Mucosa of rectum (tissue), 2 donors: ENCODE measurements at regions not wholly inside any gene's neighbourhood (a gene's known extent, or its start where the extent isn't known, plus 50 kb on each side); places are given as distances from the start of the nearest gene placed in this dataset.

Source experiments
- H3K27ac ChIP-seq, 2 donors: one replicate each; pipeline ENCODE4 v1.7.0; 2013; ENCODE audit warnings: inconsistent platforms in 2 of 2, low read depth in 2 of 2, low read length in 2 of 2
- H3K27me3 ChIP-seq, 2 donors: one replicate each; pipeline ENCODE4 v1.7.0; 2013; ENCODE audit warnings: low read length in 2 of 2; ENCODE audit not compliant: control insufficient read depth in 2 of 2, insufficient read depth in 2 of 2
- H3K36me3 ChIP-seq, 2 donors: one replicate each; pipeline ENCODE4 v1.7.0; 2013; ENCODE audit warnings: low read length in 2 of 2; ENCODE audit not compliant: control insufficient read depth in 2 of 2, insufficient read depth in 2 of 2
- H3K4me1 ChIP-seq, 2 donors: one replicate each; pipeline ENCODE4 v1.7.0; 2013; ENCODE audit warnings: low read length in 2 of 2, mild to moderate bottlenecking in 1 of 2; ENCODE audit not compliant: control insufficient read depth in 2 of 2, insufficient read depth in 2 of 2
- H3K4me3 ChIP-seq, 2 donors: one replicate each; pipeline ENCODE4 v1.7.0; 2013; ENCODE audit warnings: low read length in 2 of 2
- H3K9ac ChIP-seq, 2 donors: one replicate each; pipeline ENCODE4 v1.7.0; 2013; ENCODE audit warnings: low read length in 2 of 2, low read depth in 1 of 2, mild to moderate bottlenecking in 1 of 2
- H3K9me3 ChIP-seq, 2 donors: one replicate each; pipeline ENCODE4 v1.7.0; 2013; ENCODE audit warnings: low read length in 2 of 2; ENCODE audit not compliant: control insufficient read depth in 2 of 2
- donor health status: healthy.
- donor health status: Normal muscosa, but diverticular disease.

- H3K9me3 ChIP-seq: peaks cover 0 to 3% of the 10 kb centered on the region in 2 donors
- no peaks in the 10 kb centered on the region for H3K36me3 ChIP-seq
- H3K4me3 ChIP-seq: no peak overlapping the region
Measured at GRCh38 chr14:83257466-83258439, 1724.1 kb upstream of the SEL1L start.

DNA sequence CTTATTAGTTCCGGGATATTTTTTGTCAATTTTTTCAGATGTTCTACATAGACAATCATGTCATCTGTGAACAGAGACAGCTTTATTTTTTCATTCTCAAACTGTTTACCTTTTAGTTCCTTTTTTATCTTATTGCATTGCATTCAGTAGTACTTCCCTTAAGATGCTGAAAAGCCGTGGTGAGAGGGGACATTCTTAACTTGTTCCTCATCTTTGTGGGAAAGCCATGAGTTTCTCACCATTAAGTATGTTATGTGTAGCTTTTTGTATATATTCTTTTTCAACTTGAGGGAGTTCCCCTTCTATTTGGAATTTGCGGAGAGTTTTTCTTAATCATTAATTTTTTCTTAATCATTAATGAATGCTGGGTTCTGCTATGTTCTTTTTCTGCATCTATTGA lies 1727.1 kb upstream of the SEL1L start:
- Histone ChIP-seq H3K9ac (no peak overlapping the region), H3K27me3 (no peaks in the 10 kb centered on the region), H3K4me1 (no peaks in the 10 kb centered on the region), H3K4me3 (no peak overlapping the region), H3K27ac (no peak overlapping the region), H3K9me3 (no peaks in the 10 kb centered on the region), H3K36me3 (no peaks in the 10 kb centered on the region)

More at GRCh38 chr14:83257466-83258439, 1724.1 kb upstream of the SEL1L start:
- Histone ChIP-seq H3K27ac (no peak overlapping the region), H3K27me3 (no peaks in the 10 kb centered on the region), H3K4me1 (no peaks in the 10 kb centered on the region), H3K9ac (no peak overlapping the region)

DNA sequence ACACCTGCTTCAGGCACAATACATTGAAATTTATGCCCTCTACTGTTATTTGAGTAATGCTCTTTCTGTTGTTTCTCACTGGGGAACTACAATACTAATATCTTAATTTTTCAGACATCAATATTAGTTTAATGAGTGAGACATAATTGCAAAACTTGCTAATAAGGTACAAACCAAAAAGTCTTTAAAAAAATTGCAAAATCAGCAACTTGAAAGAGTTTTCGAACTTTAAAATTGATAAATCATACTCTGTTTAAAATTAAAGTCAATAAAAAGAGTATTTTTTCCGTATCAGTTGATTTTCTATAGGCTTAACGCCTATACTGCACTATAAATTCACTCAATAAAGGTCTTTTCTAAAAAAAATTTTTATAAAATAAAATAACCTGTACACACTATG lies 1735.9 kb upstream of the SEL1L start:
- H3K27me3 ChIP-seq: no peaks in the 10 kb centered on the region
- H3K9ac ChIP-seq: no peak overlapping the region
- no peak overlapping the region for H3K27ac ChIP-seq
- no peaks in the 10 kb centered on the region for H3K36me3 ChIP-seq
- H3K4me3 ChIP-seq: no peak overlapping the region
- peaks cover 0 to 2% of the 10 kb centered on the region in 2 donors for H3K9me3 ChIP-seq
- H3K4me1 ChIP-seq: no peaks in the 10 kb centered on the region

GRCh38 chr14:83271663-83272062 lies 1738.0 kb upstream of the SEL1L start:
- H3K27ac ChIP-seq: no peak overlapping the region
- H3K9ac ChIP-seq: no peak overlapping the region
- no peaks in the 10 kb centered on the region for H3K4me1 ChIP-seq
- H3K9me3 ChIP-seq: peaks cover 0 to 2% of the 10 kb centered on the region in 2 donors
- no peaks in the 10 kb centered on the region for H3K36me3 ChIP-seq
- no peak overlapping the region for H3K4me3 ChIP-seq
- no peaks in the 10 kb centered on the region for H3K27me3 ChIP-seq

DNA sequence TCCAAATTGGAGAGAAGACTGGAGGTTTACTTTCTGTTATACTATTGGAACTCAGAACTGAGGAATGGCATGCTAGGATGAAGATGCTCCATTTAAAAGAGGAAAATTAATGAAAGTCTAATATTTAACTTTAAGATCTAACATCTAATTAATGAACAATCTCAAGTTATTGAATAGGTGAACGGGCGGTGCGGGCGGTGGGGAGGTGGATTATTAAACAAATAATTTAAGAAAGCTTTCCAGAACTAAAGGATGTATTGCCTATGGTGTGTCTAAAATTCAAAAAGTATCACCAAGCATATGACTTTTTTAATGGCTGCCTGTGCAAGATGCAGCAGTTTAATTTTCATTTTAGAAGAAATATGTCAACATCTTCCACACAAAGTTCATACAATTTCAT lies 1747.1 kb upstream of the SEL1L start:
- Histone ChIP-seq H3K4me3 (no peak overlapping the region), H3K9me3 (peaks cover 0 to 3% of the 10 kb centered on the region in 2 donors), H3K27me3 (no peaks in the 10 kb centered on the region), H3K9ac (no peak overlapping the region), H3K27ac (no peak overlapping the region), H3K36me3 (no peaks in the 10 kb centered on the region), H3K4me1 (no peaks in the 10 kb centered on the region)

DNA sequence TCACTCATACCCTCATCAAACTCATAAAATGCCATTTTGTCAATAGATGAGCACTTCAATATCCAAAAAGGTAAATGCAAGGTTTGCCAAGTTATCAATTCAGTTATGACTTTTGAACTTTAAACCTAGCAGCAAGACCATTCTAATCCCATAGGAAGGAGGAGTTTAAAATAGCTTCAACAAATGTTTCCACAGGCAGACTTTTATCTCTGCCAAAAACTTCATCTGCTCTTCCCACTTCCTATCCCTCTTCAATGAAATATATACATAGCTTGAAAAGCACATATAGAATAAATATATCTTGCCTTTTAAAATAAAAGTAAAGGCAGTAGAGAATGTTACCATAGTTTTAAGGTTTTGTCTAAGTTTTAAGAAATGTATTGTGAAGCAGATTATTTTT lies 1749.1 kb upstream of the SEL1L start:
- no peaks in the 10 kb centered on the region for H3K4me1 ChIP-seq
- no peak overlapping the region for H3K27ac ChIP-seq
- no peak overlapping the region for H3K4me3 ChIP-seq
- H3K9ac ChIP-seq: no peak overlapping the region
- H3K27me3 ChIP-seq: no peaks in the 10 kb centered on the region
- H3K9me3 ChIP-seq: peaks cover 0 to 3% of the 10 kb centered on the region in 2 donors
- H3K36me3 ChIP-seq: no peaks in the 10 kb centered on the region

DNA sequence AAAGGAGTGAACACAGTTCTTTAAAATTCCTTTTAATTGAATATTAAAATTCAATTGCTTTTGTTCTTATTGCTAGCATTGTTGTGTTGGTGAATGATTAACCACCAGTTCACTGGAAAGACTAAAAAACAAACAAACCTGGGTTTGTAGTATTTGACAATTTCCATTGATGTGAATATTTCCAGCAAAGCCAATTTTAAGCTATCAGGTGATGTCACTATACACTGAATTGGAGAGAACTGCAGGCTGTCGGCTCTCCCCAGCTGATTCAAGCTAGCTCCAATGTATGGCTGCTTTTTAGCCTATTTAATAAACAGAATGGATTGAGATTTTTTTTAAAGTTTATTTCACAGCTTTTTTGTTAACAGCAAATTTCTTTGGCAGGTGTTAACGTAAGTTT lies 1753.6 kb upstream of the SEL1L start:
- Histone ChIP-seq H3K4me1 (no peaks in the 10 kb centered on the region), H3K9ac (no peak overlapping the region), H3K4me3 (no peak overlapping the region), H3K27me3 (no peaks in the 10 kb centered on the region), H3K9me3 (no peaks in the 10 kb centered on the region), H3K27ac (no peak overlapping the region), H3K36me3 (no peaks in the 10 kb centered on the region)

GRCh38 chr14:83289390-83289789 lies 1755.7 kb upstream of the SEL1L start:
- H3K9me3 ChIP-seq: no peaks in the 10 kb centered on the region
- H3K4me3 ChIP-seq: no peak overlapping the region
- no peak overlapping the region for H3K9ac ChIP-seq
- H3K36me3 ChIP-seq: no peaks in the 10 kb centered on the region
- no peaks in the 10 kb centered on the region for H3K4me1 ChIP-seq
- no peak overlapping the region for H3K27ac ChIP-seq
- no peaks in the 10 kb centered on the region for H3K27me3 ChIP-seq

DNA sequence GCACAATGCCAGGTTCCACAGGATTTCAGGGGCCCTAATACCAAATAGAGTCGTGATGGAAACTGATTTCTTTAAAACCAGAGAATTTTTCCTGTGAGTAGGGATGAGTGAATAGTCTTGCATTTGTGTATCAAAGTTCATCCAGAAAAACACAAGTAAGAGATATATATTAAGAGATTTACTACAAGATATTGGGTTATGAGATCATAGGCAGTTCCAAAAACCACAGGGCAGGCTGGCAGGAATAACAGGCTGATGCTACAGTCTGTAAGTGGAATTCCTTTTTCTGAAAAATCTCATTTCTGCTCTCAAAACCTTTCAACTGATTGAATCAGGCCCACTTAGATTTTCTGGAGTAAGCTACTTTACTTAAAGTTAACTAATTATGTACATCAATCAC lies 1756.2 kb upstream of the SEL1L start:
- Histone ChIP-seq H3K27me3 (no peaks in the 10 kb centered on the region), H3K4me1 (no peaks in the 10 kb centered on the region), H3K36me3 (no peaks in the 10 kb centered on the region), H3K9me3 (no peaks in the 10 kb centered on the region), H3K4me3 (no peak overlapping the region), H3K27ac (no peak overlapping the region), H3K9ac (no peak overlapping the region)

- H3K9me3 ChIP-seq: no peaks in the 10 kb centered on the region
- no peak overlapping the region for H3K9ac ChIP-seq
- no peaks in the 10 kb centered on the region for H3K4me1 ChIP-seq
- no peaks in the 10 kb centered on the region for H3K36me3 ChIP-seq
- H3K27ac ChIP-seq: no peak overlapping the region
- H3K4me3 ChIP-seq: no peak overlapping the region
- H3K27me3 ChIP-seq: no peaks in the 10 kb centered on the region
Measured at GRCh38 chr14:83290447-83290846, 1756.8 kb upstream of the SEL1L start.
